ENCODE measurements at regions not wholly inside any gene's neighbourhood (a gene's known extent, or its start where the extent isn't known, plus 50 kb on each side); places are given as distances from the start of the nearest gene placed in this dataset.

DNA sequence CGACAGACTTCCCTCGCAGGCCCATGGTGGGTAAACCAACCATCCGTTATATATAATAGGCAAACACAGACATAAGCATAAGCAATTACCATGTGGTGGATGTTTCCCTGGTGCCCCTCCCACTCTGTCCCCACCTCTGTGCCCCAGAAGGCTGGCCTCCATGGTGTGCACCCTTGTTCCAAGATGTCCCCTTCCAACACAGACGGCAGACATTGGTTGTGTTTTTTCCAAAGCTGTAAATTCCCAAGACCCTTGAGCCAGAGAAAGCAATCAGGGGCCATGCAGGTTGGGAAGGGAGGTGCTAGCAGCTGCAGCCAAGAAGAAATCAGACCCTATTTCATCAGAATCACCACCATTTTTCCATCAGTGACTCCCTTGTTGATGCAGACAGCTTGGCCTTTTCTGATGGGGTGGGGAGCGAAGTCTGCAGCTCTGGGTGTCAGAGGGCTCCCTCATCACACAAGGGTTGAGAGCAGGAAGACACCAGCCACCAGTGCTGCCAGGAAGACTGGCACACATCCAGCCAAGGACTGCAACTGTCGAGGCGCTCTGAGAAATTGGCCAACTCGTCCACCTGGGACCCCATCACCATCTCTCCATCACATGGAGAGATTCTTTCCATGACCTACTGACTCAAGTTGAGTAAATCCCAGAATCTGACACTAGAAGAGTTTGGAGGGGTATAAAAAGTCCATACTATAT, 86.8 kb upstream of the CHST15 start:
- Histone ChIP-seq H3K4me1 (peaks cover 0 to 18% (median 0%) of the 10 kb centered on the region in 12 donors), H3K27ac (no peak overlapping the region), H3K9me3 (no peaks in the 10 kb centered on the region), H3K36me3 (no peaks in the 10 kb centered on the region), H3K27me3 (no peaks in the 10 kb centered on the region), H3K4me3 (no peak overlapping the region)
- DNase-seq = no peak
- no peak for TF ChIP-seq POLR2A (IDR thresholded peaks at IDR 0.05)
- TF ChIP-seq CTCF (IDR thresholded peaks at IDR 0.05) = no peak
- intact Hi-C loops (cut with DNase I) = no loop called here
- ATAC-seq = no peak
- 72 to 84% (median 76%) methylated on average over 7 to 8 of the region's 8 CpGs for WGBS, 4 donors

DNA sequence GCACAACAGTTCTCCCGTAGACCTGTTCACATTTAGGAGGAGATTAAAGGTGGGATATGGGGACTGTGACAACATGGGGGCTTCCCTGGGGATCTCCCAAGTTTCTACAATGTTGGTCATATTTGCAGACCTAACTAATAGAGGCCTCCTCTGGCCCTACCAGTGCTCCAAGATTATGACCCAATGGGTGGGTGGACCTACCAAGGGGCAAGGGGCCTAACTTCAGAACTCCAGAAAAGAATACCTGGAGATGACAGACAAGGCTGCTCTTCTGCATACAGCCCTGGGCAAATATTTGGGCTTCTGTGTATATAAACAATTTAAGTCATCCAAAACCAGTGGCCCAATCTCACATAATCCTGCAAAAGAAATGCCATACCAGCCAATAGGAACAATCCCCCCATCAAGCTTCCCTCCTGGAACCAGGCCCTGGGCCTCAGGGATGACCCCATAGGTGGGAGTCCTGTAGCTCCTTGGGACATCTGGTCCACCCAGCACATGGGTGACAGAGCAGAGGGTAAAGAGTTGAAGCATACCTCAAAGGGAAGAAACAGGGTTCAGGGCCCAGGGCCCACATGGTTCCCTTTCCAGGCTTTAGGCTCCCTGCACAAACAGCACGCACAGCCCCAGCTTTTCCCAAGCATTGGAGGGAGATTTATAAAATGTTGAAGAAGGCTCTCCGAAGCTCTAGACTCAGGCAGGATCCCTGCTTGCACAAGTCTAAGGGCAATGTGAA, 86.1 kb upstream of the CHST15 start:
- intact Hi-C loops (cut with DNase I) = no loop called here
- no peak for TF ChIP-seq CTCF (IDR thresholded peaks at IDR 0.05)
- no peak for TF ChIP-seq POLR2A (IDR thresholded peaks at IDR 0.05)
- Histone ChIP-seq H3K9me3 (no peaks in the 10 kb centered on the region), H3K4me3 (no peak overlapping the region), H3K27me3 (no peaks in the 10 kb centered on the region), H3K4me1 (peaks cover 0 to 17% (median 0%) of the 10 kb centered on the region in 12 donors), H3K27ac (no peak overlapping the region), H3K36me3 (no peaks in the 10 kb centered on the region)
- DNase-seq (no peak), ATAC-seq (no peak)
- WGBS, 4 donors = 96 to 98% (median 97%) methylated on average over 3 of the region's 3 CpGs

- intact Hi-C loops (cut with DNase I) = no loop called here
- Histone ChIP-seq H3K4me3 (no peak overlapping the region), H3K36me3 (no peaks in the 10 kb centered on the region), H3K27me3 (no peaks in the 10 kb centered on the region), H3K9me3 (no peaks in the 10 kb centered on the region), H3K27ac (no peak overlapping the region), H3K4me1 (peaks cover 0 to 10% (median 0%) of the 10 kb centered on the region in 12 donors)
- WGBS, 4 donors = 80 to 92% (median 86%) methylated on average over 5 of the region's 5 CpGs
- TF ChIP-seq CTCF (IDR thresholded peaks at IDR 0.05) (no peak), POLR2A (IDR thresholded peaks at IDR 0.05) (no peak)
- DNase-seq = no peak
- no peak for ATAC-seq
Measured at GRCh38 chr10:124177180-124177518, 83.8 kb upstream of the CHST15 start.

DNA sequence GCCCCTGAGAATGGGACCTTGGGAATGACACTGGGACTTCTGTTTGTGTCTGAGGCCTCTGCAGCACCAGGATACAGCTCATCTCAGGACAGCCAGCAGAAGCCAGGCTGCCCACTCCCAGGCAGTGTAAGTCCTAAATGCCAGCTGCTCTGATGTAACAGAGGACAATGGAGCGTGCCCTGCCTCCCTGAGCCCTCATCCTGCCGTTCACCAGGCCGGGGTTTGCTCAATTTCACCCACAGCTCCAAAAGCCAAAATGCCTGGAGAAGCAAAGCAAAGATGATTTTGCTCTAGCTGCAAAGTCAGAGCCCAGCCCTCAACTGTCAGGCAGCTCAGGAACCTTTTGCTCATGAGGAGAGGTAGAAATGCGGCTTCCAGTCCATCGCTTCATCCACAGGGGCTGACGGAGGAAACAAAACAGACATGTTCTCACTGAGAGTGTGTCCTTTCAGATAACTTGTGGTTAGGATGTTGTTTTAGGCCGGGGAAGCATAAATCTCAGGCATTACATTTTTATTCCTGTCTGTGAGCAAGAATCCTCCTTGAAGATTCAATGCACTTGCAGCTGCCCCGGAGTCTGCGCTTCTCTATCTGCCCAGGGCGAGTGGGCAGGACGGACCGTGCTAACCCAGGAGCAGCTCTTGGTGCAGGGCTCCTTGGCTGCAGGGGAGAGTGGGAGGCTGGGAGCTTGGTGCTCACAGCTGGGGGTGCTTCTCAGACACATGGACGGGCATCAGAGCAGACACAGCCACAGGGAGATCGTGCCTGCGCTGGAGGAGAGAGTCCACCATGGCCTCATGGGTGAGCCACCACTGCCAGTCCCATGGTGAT, 83.2 kb upstream of the CHST15 start:
- peak in 1 of 4 donors; percentile 21 for ATAC-seq

More for the DNA sequence above, 83.2 kb upstream of the CHST15 start:
- WGBS, 4 donors = 57 to 67% (median 63%) methylated on average over 10 to 15 of the region's 15 CpGs
- H3K36me3 ChIP-seq = no peaks in the 10 kb centered on the region
- TF ChIP-seq CTCF (IDR thresholded peaks at IDR 0.05) (no peak), POLR2A (IDR thresholded peaks at IDR 0.05) (no peak)
- H3K4me1 ChIP-seq = peaks cover 0 to 6% (median 0%) of the 10 kb centered on the region in 12 donors
- no peaks in the 10 kb centered on the region for H3K9me3 ChIP-seq
- no peak overlapping the region for H3K27ac ChIP-seq
- no peaks in the 10 kb centered on the region for H3K27me3 ChIP-seq
- H3K4me3 ChIP-seq = no peak overlapping the region
- no peak for DNase-seq
- intact Hi-C loops (cut with DNase I) = no loop called here
